SK-N-SH (cell line): ENCODE measurements at regions not wholly inside any gene's neighbourhood (a gene's known extent, or its start where the extent isn't known, plus 50 kb on each side); places are given as distances from the start of the nearest gene placed in this dataset.

Experiments used
- CTCF ChIA-PET: fragments of 300-600, 350-600 bp; formaldehyde crosslinking; extraction: SDS; loops from one replicate; lab custom pipeline; 2021; lab: Yijun Ruan, JAX
- POLR2A ChIA-PET: fragments of 350-600 bp; sonication (Branson Sonifier 250); formaldehyde crosslinking; extraction: SDS; loops from one replicate; lab custom pipeline; 2020; ENCODE audit warnings: antibody characterized with exemption, inconsistent platforms; lab: Yijun Ruan, JAX
- DNase-seq: peaks from one replicate; pipeline ENCODE4 v3.0.0; 2012
- H2AFZ ChIP-seq: fragments of 200-600 bp; sonication (generic); 2 replicates; pipeline ENCODE4 v1.8.1; 2016; ENCODE audit warnings: antibody characterized with exemption, mild to moderate bottlenecking, low read depth
- H3F3A ChIP-seq: fragments of 200-600 bp; sonication (generic); replicated peaks from 2 replicates; pipeline ENCODE3; 2016; ENCODE audit warnings: antibody characterized with exemption, mild to moderate bottlenecking; ENCODE audit not compliant: insufficient read depth
- H3K27ac ChIP-seq, 2 experiments: fragments of 200-500 bp in 1 of 2; fragments of 200-600 bp in 1 of 2; sonication (Bioruptor generic) in 1 of 2; sonication (generic), shearing (Covaris generic) in 1 of 2; 2 replicates each; pipeline versions ENCODE4 v1.5.1 to v1.6.1; 2014 to 2016; ENCODE audit warnings: low read depth in 2 of 2, inconsistent platforms in 1 of 2, low read length in 1 of 2, mild to moderate bottlenecking in 1 of 2, mixed read lengths in 1 of 2
- H3K27me3 ChIP-seq: fragments of 200-600 bp; sonication (generic), shearing (Covaris generic); 2 replicates; pipeline ENCODE4 v1.6.1; 2016; ENCODE audit warnings: mixed run types; ENCODE audit not compliant: insufficient read depth
- H3K36me3 ChIP-seq, 2 experiments: fragments of 200-500 bp in 1 of 2; fragments of 200-600 bp in 1 of 2; sonication (Bioruptor generic) in 1 of 2; sonication (generic) in 1 of 2; replicated peaks in 1 of 2; 2 replicates each; pipeline versions ENCODE3 to v1.5.1; 2014 to 2016; ENCODE audit warnings: low read length in 1 of 2, mild to moderate bottlenecking in 1 of 2; ENCODE audit not compliant: insufficient read depth in 2 of 2, control insufficient read depth in 1 of 2
- H3K4me1 ChIP-seq, 2 experiments: fragments of 200-500 bp in 1 of 2; fragments of 200-600 bp in 1 of 2; sonication (Bioruptor generic) in 1 of 2; sonication (generic), shearing (Covaris generic) in 1 of 2; 2 replicates each; pipeline versions ENCODE4 v1.5.1 to v1.6.1; 2014 to 2016; ENCODE audit warnings: low read depth in 1 of 2, low read length in 1 of 2, mixed run types in 1 of 2; ENCODE audit not compliant: insufficient read depth in 2 of 2, control insufficient read depth in 1 of 2
- H3K4me2 ChIP-seq: fragments of 200-600 bp; sonication (generic), shearing (Covaris generic); 2 replicates; pipeline ENCODE4 v1.6.1; 2017; ENCODE audit warnings: mixed run types
- H3K4me3 ChIP-seq, 2 experiments: fragments of 200-500 bp in 1 of 2; fragments of 200-600 bp in 1 of 2; sonication (Bioruptor generic) in 1 of 2; sonication (generic), shearing (Covaris generic) in 1 of 2; 2 replicates each; pipeline versions ENCODE4 v1.5.1 to v1.8.1; 2014 to 2016; ENCODE audit warnings: low read depth in 2 of 2, inconsistent platforms in 1 of 2, low read length in 1 of 2, mild to moderate bottlenecking in 1 of 2, mixed read lengths in 1 of 2, moderate library complexity in 1 of 2
- H3K79me2 ChIP-seq: fragments of 200-600 bp; sonication (generic); 2 replicates; pipeline ENCODE4 v1.8.1; 2017; ENCODE audit warnings: mild to moderate bottlenecking; ENCODE audit not compliant: insufficient read depth
- H3K9ac ChIP-seq: fragments of 200-600 bp; sonication (generic); 2 replicates; pipeline ENCODE4 v1.6.1; 2017; ENCODE audit warnings: mixed run types
- H3K9me2 ChIP-seq: fragments of 200-600 bp; sonication (generic); 2 replicates; pipeline ENCODE4 v1.6.1; 2017; ENCODE audit warnings: mixed run types
- H3K9me3 ChIP-seq: fragments of 200-600 bp; sonication (generic); 2 replicates; pipeline ENCODE4 v1.6.1; 2017; ENCODE audit warnings: mixed run types, mild to moderate bottlenecking, moderate library complexity
- H4K20me1 ChIP-seq: fragments of 200-600 bp; sonication (generic); 2 replicates; pipeline ENCODE4 v1.6.1; 2017; ENCODE audit warnings: mild to moderate bottlenecking, mixed run types; ENCODE audit not compliant: insufficient read depth
- CHD2 ChIP-seq: fragments of 150-350 bp; IDR thresholded peaks from 2 replicates; pipeline ENCODE4 v1.6.1; 2018; ENCODE audit warnings: low read length; ENCODE audit not compliant: partially characterized antibody
- IRF3 ChIP-seq: fragments of 150-350 bp; IDR thresholded peaks from 2 replicates; pipeline ENCODE4 v1.6.1; 2016; ENCODE audit warnings: mild to moderate bottlenecking, low read depth, low read length
- JUND ChIP-seq: IDR thresholded peaks from 2 replicates; pipeline ENCODE4 v1.4.0; 2012
- MEF2A ChIP-seq: IDR thresholded peaks from 2 replicates; pipeline ENCODE4 v1.4.0; 2012; ENCODE audit warnings: low read depth, borderline replicate concordance
- MXI1 ChIP-seq: IDR thresholded peaks from 2 replicates; pipeline ENCODE4 v1.6.1; 2012; ENCODE audit warnings: mild to moderate bottlenecking, low read depth, low read length, improper control_type of control experiment
- PBX3 ChIP-seq: IDR thresholded peaks from 2 replicates; pipeline ENCODE4; 2012
- POLR2AphosphoS5 ChIP-seq: IDR thresholded peaks from 2 replicates; pipeline ENCODE4 v1.6.1; 2012; ENCODE audit warnings: low read depth, low read length
- RAD21 ChIP-seq: IDR thresholded peaks from 2 replicates; pipeline ENCODE4 v1.6.1; 2012; ENCODE audit warnings: mild to moderate bottlenecking, low read length
- RCOR1 ChIP-seq: fragments of 150-350 bp; IDR thresholded peaks from 2 replicates; pipeline ENCODE4 v1.6.1; 2017; ENCODE audit warnings: antibody characterized with exemption, low read length
- REST ChIP-seq: IDR thresholded peaks from 2 replicates; pipeline ENCODE4 v1.6.1; 2012; ENCODE audit warnings: mild to moderate bottlenecking, low read depth, low read length, moderate library complexity
- RFX5 ChIP-seq: IDR thresholded peaks from 2 replicates; pipeline ENCODE4 v1.6.1; 2012; ENCODE audit warnings: mild to moderate bottlenecking, improper control_type of control experiment, low read length
- RXRA ChIP-seq: IDR thresholded peaks from 2 replicates; pipeline ENCODE4 v1.4.0; 2012; ENCODE audit warnings: low read depth, mild to moderate bottlenecking, borderline replicate concordance
- SIN3A ChIP-seq: IDR thresholded peaks from 2 replicates; pipeline ENCODE4 v1.6.1; 2012; ENCODE audit warnings: low read depth, mild to moderate bottlenecking, low read length, moderate library complexity, borderline replicate concordance
- TCF12 ChIP-seq: IDR thresholded peaks from 2 replicates; pipeline ENCODE4 v1.4.0; 2012
- USF1 ChIP-seq: IDR thresholded peaks from 2 replicates; pipeline ENCODE4 v1.4.0; 2012; ENCODE audit warnings: low read depth, borderline replicate concordance
- USF2 ChIP-seq: fragments of 150-350 bp; IDR thresholded peaks from 2 replicates; pipeline ENCODE4 v1.6.1; 2017; ENCODE audit warnings: antibody characterized with exemption, low read length, low read depth, borderline replicate concordance
- YY1 ChIP-seq: IDR thresholded peaks from 2 replicates; pipeline ENCODE4 v1.4.0; 2012; ENCODE audit warnings: low read depth, mild to moderate bottlenecking
- WGBS: methylation state at CpG from one replicate; pipeline ENCODE4 v1.1.6; 2017; ENCODE audit warnings: low lambda C conversion rate; 5-methylcytosine and 5-hydroxymethylcytosine counted together

GRCh38 chr1:216958569-216958968 is 235.3 kb upstream of the ESRRG start:
- H4K20me1 ChIP-seq = no peaks in the 10 kb centered on the region
- H3K4me2 ChIP-seq = no peak overlapping the region
- no peak for TF ChIP-seq USF1
- TF ChIP-seq USF2 = no peak
- no peak for TF ChIP-seq POLR2AphosphoS5
- no peak for TF ChIP-seq RAD21
- no peak for TF ChIP-seq SIN3A
- TF ChIP-seq IRF3 = no peak
- no peak for TF ChIP-seq RCOR1
- no peak for TF ChIP-seq MEF2A
- TF ChIP-seq PBX3 = no peak
- TF ChIP-seq YY1 = no peak
- no peak for TF ChIP-seq MXI1
- TF ChIP-seq TCF12 = no peak
- TF ChIP-seq REST = no peak
- TF ChIP-seq JUND = no peak
- TF ChIP-seq RFX5 = no peak
- TF ChIP-seq RXRA = no peak
- TF ChIP-seq CHD2 = no peak
- CTCF ChIA-PET = no interaction called here
- 80% methylated on average over 4 of the region's 4 CpGs for WGBS
- no peak overlapping the region for H3K27ac ChIP-seq
- H3K9me2 ChIP-seq = no peaks in the 10 kb centered on the region
- DNase-seq = no peak
- H3K9ac ChIP-seq = no peak overlapping the region
- H2AFZ ChIP-seq = no peak overlapping the region
- H3F3A ChIP-seq = no peaks in the 10 kb centered on the region
- H3K27me3 ChIP-seq = no peaks in the 10 kb centered on the region
- no peaks in the 10 kb centered on the region for H3K9me3 ChIP-seq
- no peaks in the 10 kb centered on the region for H3K79me2 ChIP-seq
- no peaks in the 10 kb centered on the region for H3K36me3 ChIP-seq
- H3K4me1 ChIP-seq = no peaks in the 10 kb centered on the region
- H3K4me3 ChIP-seq = no peak overlapping the region
- POLR2A ChIA-PET = no interaction called here
